ENCODE measurements at regions not wholly inside any gene's neighbourhood (a gene's known extent, or its start where the extent isn't known, plus 50 kb on each side); places are given as distances from the start of the nearest gene placed in this dataset.

DNA sequence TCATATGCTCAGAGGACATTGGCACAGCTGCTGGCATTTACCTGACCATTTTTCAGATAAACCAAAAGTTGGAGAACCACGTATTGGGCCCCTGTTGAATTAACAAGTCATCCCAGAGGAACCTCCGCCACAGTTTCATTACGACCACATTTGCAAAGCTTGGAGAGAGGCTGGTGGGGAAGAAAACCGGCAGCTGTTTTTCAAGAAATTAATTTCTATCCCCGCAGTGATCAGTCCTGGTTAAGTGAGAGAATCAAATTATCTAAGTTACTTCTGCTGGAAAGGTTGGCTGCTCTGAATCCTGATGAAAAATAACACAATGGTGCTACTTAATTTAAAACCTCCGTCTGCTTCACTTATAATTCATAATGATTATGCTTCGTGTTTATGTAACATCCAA, 737.1 kb upstream of the AUTS2 start:
- no peak for TF ChIP-seq YY1 (tag by site-specific recombination; IDR thresholded peaks at IDR 0.05)
- no peak for TF ChIP-seq ZNF239 (tag by site-specific recombination; IDR thresholded peaks at IDR 0.05)
- TF ChIP-seq ZNF404 (tag by site-specific recombination; IDR thresholded peaks at IDR 0.05) = no peak
- TF ChIP-seq PRDM1 (tag by site-specific recombination; IDR thresholded peaks at IDR 0.05) = no peak
- TF ChIP-seq CTCF (tag by site-specific recombination; IDR thresholded peaks at IDR 0.05) = no peak
- no peak for TF ChIP-seq ZBTB7A (tag by site-specific recombination; IDR thresholded peaks at IDR 0.05; ENCODE audit: low read depth)
- TF ChIP-seq, protein P1, sequence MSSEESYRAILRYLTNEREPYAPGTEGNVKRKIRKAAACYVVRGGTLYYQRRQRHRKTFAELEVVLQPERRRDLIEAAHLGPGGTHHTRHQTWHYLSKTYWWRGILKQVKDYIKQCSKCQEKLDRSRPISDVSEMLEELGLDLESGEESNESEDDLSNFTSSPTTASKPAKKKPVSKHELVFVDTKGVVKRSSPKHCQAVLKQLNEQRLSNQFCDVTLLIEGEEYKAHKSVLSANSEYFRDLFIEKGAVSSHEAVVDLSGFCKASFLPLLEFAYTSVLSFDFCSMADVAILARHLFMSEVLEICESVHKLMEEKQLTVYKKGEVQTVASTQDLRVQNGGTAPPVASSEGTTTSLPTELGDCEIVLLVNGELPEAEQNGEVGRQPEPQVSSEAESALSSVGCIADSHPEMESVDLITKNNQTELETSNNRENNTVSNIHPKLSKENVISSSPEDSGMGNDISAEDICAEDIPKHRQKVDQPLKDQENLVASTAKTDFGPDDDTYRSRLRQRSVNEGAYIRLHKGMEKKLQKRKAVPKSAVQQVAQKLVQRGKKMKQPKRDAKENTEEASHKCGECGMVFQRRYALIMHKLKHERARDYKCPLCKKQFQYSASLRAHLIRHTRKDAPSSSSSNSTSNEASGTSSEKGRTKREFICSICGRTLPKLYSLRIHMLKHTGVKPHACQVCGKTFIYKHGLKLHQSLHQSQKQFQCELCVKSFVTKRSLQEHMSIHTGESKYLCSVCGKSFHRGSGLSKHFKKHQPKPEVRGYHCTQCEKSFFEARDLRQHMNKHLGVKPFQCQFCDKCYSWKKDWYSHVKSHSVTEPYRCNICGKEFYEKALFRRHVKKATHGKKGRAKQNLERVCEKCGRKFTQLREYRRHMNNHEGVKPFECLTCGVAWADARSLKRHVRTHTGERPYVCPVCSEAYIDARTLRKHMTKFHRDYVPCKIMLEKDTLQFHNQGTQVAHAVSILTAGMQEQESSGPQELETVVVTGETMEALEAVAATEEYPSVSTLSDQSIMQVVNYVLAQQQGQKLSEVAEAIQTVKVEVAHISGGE (tag by site-specific recombination; conservative IDR thresholded peaks at IDR 0.05; ENCODE audit: low read depth) = no peak
- TF ChIP-seq, protein P2, sequence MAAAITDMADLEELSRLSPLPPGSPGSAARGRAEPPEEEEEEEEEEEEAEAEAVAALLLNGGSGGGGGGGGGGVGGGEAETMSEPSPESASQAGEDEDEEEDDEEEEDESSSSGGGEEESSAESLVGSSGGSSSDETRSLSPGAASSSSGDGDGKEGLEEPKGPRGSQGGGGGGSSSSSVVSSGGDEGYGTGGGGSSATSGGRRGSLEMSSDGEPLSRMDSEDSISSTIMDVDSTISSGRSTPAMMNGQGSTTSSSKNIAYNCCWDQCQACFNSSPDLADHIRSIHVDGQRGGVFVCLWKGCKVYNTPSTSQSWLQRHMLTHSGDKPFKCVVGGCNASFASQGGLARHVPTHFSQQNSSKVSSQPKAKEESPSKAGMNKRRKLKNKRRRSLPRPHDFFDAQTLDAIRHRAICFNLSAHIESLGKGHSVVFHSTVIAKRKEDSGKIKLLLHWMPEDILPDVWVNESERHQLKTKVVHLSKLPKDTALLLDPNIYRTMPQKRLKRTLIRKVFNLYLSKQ (tag by site-specific recombination; IDR thresholded peaks at IDR 0.05; ENCODE audit: borderline replicate concordance) = no peak
- TF ChIP-seq ZNF549 (tag by site-specific recombination; IDR thresholded peaks at IDR 0.05) = no peak

All from HEK293 (cell line).